ENCODE measurements at regions not wholly inside any gene's neighbourhood (a gene's known extent, or its start where the extent isn't known, plus 50 kb on each side); places are given as distances from the start of the nearest gene placed in this dataset.
"Not testable (repeated sequence)": the region's sequence is repeated elsewhere in the genome, so short reads cannot be mapped to it uniquely, and the experiment has no call there.

DNA sequence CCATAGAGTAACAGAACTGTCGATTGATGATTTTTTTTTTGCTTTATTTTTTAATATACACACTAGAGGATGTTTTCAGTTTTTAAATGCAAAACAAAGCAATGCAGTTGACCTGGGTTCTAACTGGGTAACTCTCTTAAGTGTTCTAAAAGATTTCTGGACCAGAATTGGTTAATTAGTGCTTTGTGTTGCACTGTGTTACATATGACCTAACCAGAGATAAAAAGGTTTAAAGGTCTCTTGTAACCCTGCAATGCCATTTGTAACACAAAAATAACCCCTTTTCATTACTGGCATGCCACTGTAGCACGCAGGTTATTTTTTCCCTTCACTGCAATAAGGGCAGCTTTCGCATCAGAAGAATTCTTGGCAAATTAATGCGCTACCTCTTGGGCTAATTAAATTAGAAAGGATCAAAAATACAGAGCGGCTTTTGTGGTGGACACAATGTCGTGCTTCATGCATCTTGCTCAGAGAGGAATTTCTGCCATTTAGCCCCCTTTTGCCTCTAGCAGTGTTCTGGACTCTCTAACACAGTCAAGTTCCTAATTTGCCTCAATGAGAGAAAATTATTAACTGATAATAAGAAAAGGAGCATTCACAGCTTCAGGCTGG lies 250.8 kb upstream of the ZEB2 start:
- TF ChIP-seq CTCF (conservative IDR thresholded peaks at IDR 0.05; ENCODE audit: low read depth, low read length), result no peak
- H3K4me3 ChIP-seq (ENCODE audit: low read length), result no peak overlapping the region
- peak; percentile 27 for DNase-seq (ENCODE audit: low read depth)

DNA sequence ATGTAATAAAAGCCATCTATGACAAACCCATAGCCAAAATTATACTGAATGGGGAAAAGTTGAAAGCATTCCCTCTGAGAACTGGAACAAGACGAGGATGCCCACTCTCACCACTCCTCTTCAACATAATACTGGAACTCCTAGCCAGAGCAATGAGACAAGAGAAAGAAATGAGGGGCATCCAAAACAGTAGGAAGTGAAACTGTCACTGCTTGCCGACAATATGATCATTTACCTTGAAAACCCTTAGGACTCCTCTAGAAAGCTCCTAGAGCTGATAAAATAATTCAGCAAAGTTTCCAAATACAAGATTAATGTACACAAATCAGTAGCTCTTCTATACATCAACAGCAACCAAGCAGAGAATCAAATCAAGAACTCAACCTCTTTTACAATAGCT lies 241.0 kb upstream of the ZEB2 start:
- DNase-seq (ENCODE audit: low read depth); H3K4me3 ChIP-seq (ENCODE audit: low read length): not testable (repeated sequence)

DNA sequence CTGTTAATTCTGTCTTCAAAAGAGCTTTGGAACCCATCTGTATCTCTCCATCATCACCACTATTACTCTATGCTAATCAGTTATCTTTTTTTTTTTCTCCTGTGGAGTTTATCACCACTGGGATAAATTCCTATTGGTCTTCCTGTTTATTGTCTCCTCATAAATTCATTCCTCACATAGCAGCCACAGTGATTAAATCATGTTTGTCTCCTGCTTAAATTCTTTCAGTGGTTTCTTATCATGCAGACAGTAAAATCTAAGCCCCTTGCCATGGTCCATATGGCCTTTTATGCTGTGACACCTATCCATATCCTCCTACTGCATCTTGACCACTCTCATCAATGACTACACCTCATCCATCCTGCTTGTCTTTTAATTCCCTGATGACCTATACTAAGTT lies 239.8 kb upstream of the ZEB2 start:
- no peak for DNase-seq (ENCODE audit: low read depth)
- no peak for TF ChIP-seq CTCF (conservative IDR thresholded peaks at IDR 0.05; ENCODE audit: low read depth, low read length)
- H3K4me3 ChIP-seq (ENCODE audit: low read length), result no peak overlapping the region

DNA sequence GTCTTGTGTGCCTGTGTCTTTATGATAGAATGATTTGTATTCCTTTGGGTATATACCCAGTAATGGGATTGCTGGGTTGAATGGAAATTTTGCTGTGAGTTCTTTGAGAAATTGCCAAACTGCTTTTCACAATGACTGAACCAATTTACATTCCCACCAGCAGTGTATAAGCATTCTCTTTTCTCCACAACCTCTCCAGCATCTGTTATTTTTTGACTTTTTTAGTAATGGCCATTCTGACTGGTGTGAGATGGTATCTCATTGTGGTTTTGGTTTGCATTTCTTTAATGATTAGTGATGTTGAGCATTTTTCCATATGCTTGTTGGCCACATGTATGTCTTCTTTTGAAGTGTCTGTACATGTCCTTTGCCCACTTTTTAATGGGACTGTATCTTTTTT lies 238.3 kb upstream of the ZEB2 start:
- DNase-seq (ENCODE audit: low read depth); H3K4me3 ChIP-seq (ENCODE audit: low read length): not testable (repeated sequence)

DNA sequence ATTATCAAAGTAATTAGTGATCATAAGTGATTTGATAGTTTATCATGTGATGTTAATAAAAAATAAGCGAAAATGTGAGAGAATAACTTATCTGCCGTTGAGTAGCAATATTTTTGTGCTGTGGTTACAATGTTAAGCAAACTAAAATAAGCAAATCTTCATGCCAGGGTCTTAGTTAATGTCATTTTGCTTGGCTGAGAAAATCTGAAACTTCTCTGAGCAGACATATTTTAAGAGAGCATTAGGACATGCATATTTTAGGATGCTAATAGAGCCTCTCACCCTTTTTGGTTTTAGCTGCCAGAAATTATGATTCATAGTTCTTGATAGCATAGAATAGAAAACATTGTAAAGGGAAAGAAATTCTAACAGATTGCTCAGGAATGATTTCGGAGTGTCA lies 233.5 kb upstream of the ZEB2 start:
- no peak for DNase-seq (ENCODE audit: low read depth)
- no peak overlapping the region for H3K4me3 ChIP-seq (ENCODE audit: low read length)
- no peak for TF ChIP-seq CTCF (conservative IDR thresholded peaks at IDR 0.05; ENCODE audit: low read depth, low read length)

DNA sequence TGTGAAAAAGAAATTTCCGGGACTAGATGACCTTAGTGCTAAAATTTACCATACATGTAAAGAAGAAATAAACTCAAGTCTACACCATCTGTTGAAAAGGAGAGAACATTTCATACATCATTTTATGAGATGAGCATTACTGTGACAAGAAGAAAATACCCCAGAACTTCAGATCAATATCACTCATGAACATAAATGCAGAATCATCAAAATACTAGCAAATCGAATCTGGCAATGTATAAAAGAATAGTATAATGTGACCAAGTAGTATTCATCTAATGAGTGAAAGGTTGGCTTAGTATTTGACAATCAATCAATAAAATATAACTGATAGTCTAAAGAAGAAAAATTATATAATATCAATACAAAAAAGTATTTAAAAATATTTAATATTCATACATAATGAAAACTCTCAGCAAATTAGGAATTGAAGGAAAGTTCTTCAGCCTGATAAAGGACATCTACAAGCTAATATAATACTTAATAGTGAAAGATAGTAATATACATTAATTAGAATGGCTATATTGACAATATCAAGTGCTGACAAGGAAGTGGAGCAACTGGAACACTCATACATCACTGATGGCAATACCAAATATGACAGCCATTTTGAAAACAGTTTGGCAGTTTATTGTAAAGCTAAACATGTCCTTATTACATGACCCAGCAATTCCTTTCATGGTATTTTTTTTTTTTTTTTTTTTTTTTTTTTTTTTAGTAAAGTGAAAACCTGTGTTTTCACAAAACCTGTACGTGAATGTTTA lies 231.4 kb upstream of the ZEB2 start:
- no peak overlapping the region for H3K4me3 ChIP-seq (ENCODE audit: low read length)
- no peak for TF ChIP-seq CTCF (conservative IDR thresholded peaks at IDR 0.05; ENCODE audit: low read depth, low read length)
- no peak for DNase-seq (ENCODE audit: low read depth)

GRCh38 chr2:144749188-144749587 lies 229.3 kb upstream of the ZEB2 start:
- no peak for DNase-seq (ENCODE audit: low read depth)
- no peak overlapping the region for H3K4me3 ChIP-seq (ENCODE audit: low read length)
- TF ChIP-seq CTCF (conservative IDR thresholded peaks at IDR 0.05; ENCODE audit: low read depth, low read length), result no peak

GRCh38 chr2:144748443-144748842 lies 228.5 kb upstream of the ZEB2 start:
- DNase-seq (ENCODE audit: low read depth), result no peak
- H3K4me3 ChIP-seq (ENCODE audit: low read length), result no peak overlapping the region
- TF ChIP-seq CTCF (conservative IDR thresholded peaks at IDR 0.05; ENCODE audit: low read depth, low read length), result no peak
